ENCODE measurements at regions not wholly inside any gene's neighbourhood (a gene's known extent, or its start where the extent isn't known, plus 50 kb on each side); places are given as distances from the start of the nearest gene placed in this dataset.
A peak's percentile ranks its signal among the peaks of the same experiment; 100 is the strongest.

GRCh38 chr2:215627771-215628170 lies 191.9 kb upstream of the FN1 start:
- intact Hi-C loops (cut with DNase I) = no loop called here
- H3K27me3 ChIP-seq = no peaks in the 10 kb centered on the region
- WGBS, 2 donors = 88 to 90% methylated on average over 1 of the region's 1 CpG
- no peaks in the 10 kb centered on the region for H3K9me3 ChIP-seq
- H3K4me3 ChIP-seq (replicated peaks in 1 of 3) = no peak overlapping the region
- no peaks in the 10 kb centered on the region for H3K36me3 ChIP-seq
- no peaks in the 10 kb centered on the region for H3K4me1 ChIP-seq
- DNase-seq = no peak
- TF ChIP-seq POLR2A (IDR thresholded peaks at IDR 0.05) (no peak), CTCF (IDR thresholded peaks at IDR 0.05) (no peak)
- no peak overlapping the region for H3K27ac ChIP-seq

GRCh38 chr2:215626812-215627281 lies 191.0 kb upstream of the FN1 start:
- WGBS, 2 donors = 64 to 70% methylated on average over 5 of the region's 5 CpGs

GRCh38 chr2:215626063-215626462 lies 190.2 kb upstream of the FN1 start:
- H3K27me3 ChIP-seq = no peaks in the 10 kb centered on the region
- no peaks in the 10 kb centered on the region for H3K4me1 ChIP-seq
- intact Hi-C loops (cut with DNase I) = no loop called here
- no peak overlapping the region for H3K4me3 ChIP-seq (replicated peaks in 1 of 3)
- no peak overlapping the region for H3K27ac ChIP-seq
- no peaks in the 10 kb centered on the region for H3K36me3 ChIP-seq
- no peak for TF ChIP-seq CTCF (IDR thresholded peaks at IDR 0.05)
- no peak for TF ChIP-seq POLR2A (IDR thresholded peaks at IDR 0.05)
- no peak for DNase-seq
- H3K9me3 ChIP-seq = no peaks in the 10 kb centered on the region
- WGBS, 2 donors = 79 to 94% methylated on average over 1 of the region's 1 CpG

More at GRCh38 chr2:215626812-215627281, 191.0 kb upstream of the FN1 start:
- Histone ChIP-seq H3K27me3 (no peaks in the 10 kb centered on the region), H3K9me3 (no peaks in the 10 kb centered on the region), H3K4me3 (replicated peaks in 1 of 3) (no peak overlapping the region), H3K4me1 (no peaks in the 10 kb centered on the region), H3K27ac (no peak overlapping the region), H3K36me3 (no peaks in the 10 kb centered on the region)
- TF ChIP-seq POLR2A (IDR thresholded peaks at IDR 0.05) (no peak), CTCF (IDR thresholded peaks at IDR 0.05) (no peak)
- no peak for DNase-seq
- intact Hi-C loops (cut with DNase I) = no loop called here

- Histone ChIP-seq H3K4me3 (replicated peaks in 1 of 3) (no peak overlapping the region), H3K27me3 (no peaks in the 10 kb centered on the region), H3K27ac (no peak overlapping the region), H3K9me3 (no peaks in the 10 kb centered on the region), H3K4me1 (no peaks in the 10 kb centered on the region), H3K36me3 (no peaks in the 10 kb centered on the region)
- 97 to 100% methylated on average over 2 of the region's 2 CpGs for WGBS, 2 donors
- DNase-seq = no peak
- intact Hi-C loops (cut with DNase I) = no loop called here
- no peak for TF ChIP-seq CTCF (IDR thresholded peaks at IDR 0.05)
- TF ChIP-seq POLR2A (IDR thresholded peaks at IDR 0.05) = no peak
These were observed 189.3 kb upstream of the FN1 start for GRCh38 chr2:215625207-215625606.

GRCh38 chr2:215624423-215624829 lies 188.6 kb upstream of the FN1 start:
- Histone ChIP-seq H3K27ac (no peak overlapping the region), H3K4me1 (no peaks in the 10 kb centered on the region), H3K27me3 (no peaks in the 10 kb centered on the region), H3K36me3 (no peaks in the 10 kb centered on the region), H3K9me3 (no peaks in the 10 kb centered on the region), H3K4me3 (replicated peaks in 1 of 3) (no peak overlapping the region)
- WGBS, 2 donors = 36 to 46% methylated on average over 7 of the region's 7 CpGs
- TF ChIP-seq CTCF (IDR thresholded peaks at IDR 0.05) (no peak), POLR2A (IDR thresholded peaks at IDR 0.05) (no peak)
- intact Hi-C loops (cut with DNase I) = no loop called here
- peak; percentile 36 to 39 for DNase-seq
